KMS-11 (cell line): ENCODE measurements at regions not wholly inside any gene's neighbourhood (a gene's known extent, or its start where the extent isn't known, plus 50 kb on each side); places are given as distances from the start of the nearest gene placed in this dataset.

Experiments used
- H2AFZ ChIP-seq: fragments of 200-600 bp; sonication (generic); 2 replicates; pipeline ENCODE4 v1.6.1; 2016; ENCODE audit warnings: antibody characterized with exemption, mixed run types, low read depth
- H3K27ac ChIP-seq: fragments of 200-600 bp; sonication (generic); 2 replicates; pipeline ENCODE4 v1.6.1; 2016; ENCODE audit warnings: mild to moderate bottlenecking, mixed run types
- H3K27me3 ChIP-seq: fragments of 200-600 bp; sonication (generic); 2 replicates; pipeline ENCODE4 v1.6.1; 2017; ENCODE audit warnings: mild to moderate bottlenecking, low read depth, mixed run types, moderate library complexity; ENCODE audit not compliant: insufficient read depth
- H3K36me3 ChIP-seq: fragments of 200-600 bp; sonication (generic); 2 replicates; pipeline ENCODE4 v1.6.1; 2017; ENCODE audit warnings: mild to moderate bottlenecking, mixed run types; ENCODE audit not compliant: insufficient read depth
- H3K4me1 ChIP-seq: fragments of 200-600 bp; sonication (generic); 2 replicates; pipeline ENCODE4 v1.6.1; 2016; ENCODE audit warnings: mild to moderate bottlenecking, low read depth, mixed run types; ENCODE audit not compliant: poor library complexity, severe bottlenecking
- H3K4me2 ChIP-seq: fragments of 200-600 bp; sonication (generic); 2 replicates; pipeline ENCODE4 v1.7.0; 2016; ENCODE audit warnings: mild to moderate bottlenecking, mixed run types
- H3K4me3 ChIP-seq: fragments of 200-600 bp; sonication (generic); IDR thresholded peaks from 2 replicates; pipeline ENCODE4 v1.6.1; 2017; ENCODE audit warnings: low read depth, low read length, mixed read lengths; ENCODE audit not compliant: insufficient read depth
- H3K79me2 ChIP-seq: fragments of 200-600 bp; sonication (generic); 2 replicates; pipeline ENCODE4 v1.6.1; 2016; ENCODE audit warnings: low read depth, mixed run types; ENCODE audit not compliant: insufficient read depth
- H3K9ac ChIP-seq: fragments of 200-600 bp; sonication (generic); 2 replicates; pipeline ENCODE4 v1.6.1; 2016; ENCODE audit warnings: mild to moderate bottlenecking, mixed run types
- H4K20me1 ChIP-seq: fragments of 200-600 bp; sonication (generic); 2 replicates; pipeline ENCODE4 v1.6.1; 2016; ENCODE audit warnings: mild to moderate bottlenecking, mixed run types; ENCODE audit not compliant: insufficient read depth
- CTCF ChIP-seq: fragments of 200-600 bp; sonication (generic); conservative IDR thresholded peaks from 2 replicates; pipeline ENCODE4 v1.6.1; 2017; ENCODE audit warnings: low read depth, mild to moderate bottlenecking, antibody characterized with exemption, low read length, moderate library complexity, mixed read lengths

GRCh38 chr5:92775711-92776615 lies 805.1 kb downstream of the NR2F1-AS1 start:
- no peaks in the 10 kb centered on the region for H3K4me1 ChIP-seq
- H3K79me2 ChIP-seq: no peaks in the 10 kb centered on the region
- H3K9ac ChIP-seq: no peak overlapping the region
- no peak overlapping the region for H3K4me3 ChIP-seq
- H3K4me2 ChIP-seq: no peak overlapping the region
- H3K27me3 ChIP-seq: no peaks in the 10 kb centered on the region
- no peak overlapping the region for H2AFZ ChIP-seq
- no peak overlapping the region for H3K27ac ChIP-seq
- no peaks in the 10 kb centered on the region for H4K20me1 ChIP-seq
- TF ChIP-seq CTCF: no peak
- no peaks in the 10 kb centered on the region for H3K36me3 ChIP-seq

GRCh38 chr5:92769978-92770377 lies 811.0 kb downstream of the NR2F1-AS1 start:
- Histone ChIP-seq H3K36me3 (no peaks in the 10 kb centered on the region), H3K4me3 (no peak overlapping the region), H2AFZ (no peak overlapping the region), H4K20me1 (no peaks in the 10 kb centered on the region), H3K27me3 (no peaks in the 10 kb centered on the region), H3K27ac (no peak overlapping the region), H3K79me2 (no peaks in the 10 kb centered on the region), H3K9ac (no peak overlapping the region), H3K4me1 (no peaks in the 10 kb centered on the region), H3K4me2 (no peak overlapping the region)
- TF ChIP-seq CTCF: no peak

GRCh38 chr5:92761585-92761984 lies 819.4 kb downstream of the NR2F1-AS1 start:
- no peaks in the 10 kb centered on the region for H4K20me1 ChIP-seq
- H3K4me3 ChIP-seq: no peak overlapping the region
- H3K79me2 ChIP-seq: no peaks in the 10 kb centered on the region
- no peaks in the 10 kb centered on the region for H3K4me1 ChIP-seq
- no peak overlapping the region for H3K27ac ChIP-seq
- no peak overlapping the region for H2AFZ ChIP-seq
- H3K36me3 ChIP-seq: no peaks in the 10 kb centered on the region
- H3K27me3 ChIP-seq: no peaks in the 10 kb centered on the region
- H3K9ac ChIP-seq: no peak overlapping the region
- no peak for TF ChIP-seq CTCF
- H3K4me2 ChIP-seq: no peak overlapping the region

GRCh38 chr5:92760550-92760949 lies 820.5 kb downstream of the NR2F1-AS1 start:
- Histone ChIP-seq H3K36me3 (no peaks in the 10 kb centered on the region), H3K9ac (no peak overlapping the region), H3K27ac (no peak overlapping the region), H2AFZ (no peak overlapping the region), H3K4me2 (no peak overlapping the region), H3K79me2 (no peaks in the 10 kb centered on the region), H3K4me1 (no peaks in the 10 kb centered on the region), H3K4me3 (no peak overlapping the region), H4K20me1 (no peaks in the 10 kb centered on the region), H3K27me3 (no peaks in the 10 kb centered on the region)
- no peak for TF ChIP-seq CTCF
